Gastrocnemius medialis (tissue), 4 donors: ENCODE measurements at regions not wholly inside any gene's neighbourhood (a gene's known extent, or its start where the extent isn't known, plus 50 kb on each side); places are given as distances from the start of the nearest gene placed in this dataset.

ENCODE experiments used
- POLR2A ChIP-seq, 2 donors: fragments of 450-650 bp; IDR thresholded peaks; one replicate each; pipeline ENCODE4 v1.6.1; 2017; ENCODE audit warnings: antibody characterized with exemption in 2 of 2, mild to moderate bottlenecking in 2 of 2, moderate library complexity in 2 of 2
- TF ChIP-seq, protein P1 (sequence below), 5 experiments: fragments of 450-650 bp in 3 of 5; fragments of 200-600 bp in 2 of 5; sonication (generic) in 2 of 5; IDR thresholded peaks in 4 of 5; conservative IDR thresholded peaks in 1 of 5; 1 replicate in 4 of 5; 2 replicates in 1 of 5; pipeline ENCODE4 v1.5.1; 2016 to 2019; ENCODE audit warnings: antibody characterized with exemption in 5 of 5, mild to moderate bottlenecking in 3 of 5, moderate library complexity in 3 of 5

GRCh38 chr1:223460566-223461189 is 67.5 kb downstream of the CCDC185 start:
- no peak for TF ChIP-seq POLR2A (IDR thresholded peaks at IDR 0.05)
- TF ChIP-seq, protein P1, sequence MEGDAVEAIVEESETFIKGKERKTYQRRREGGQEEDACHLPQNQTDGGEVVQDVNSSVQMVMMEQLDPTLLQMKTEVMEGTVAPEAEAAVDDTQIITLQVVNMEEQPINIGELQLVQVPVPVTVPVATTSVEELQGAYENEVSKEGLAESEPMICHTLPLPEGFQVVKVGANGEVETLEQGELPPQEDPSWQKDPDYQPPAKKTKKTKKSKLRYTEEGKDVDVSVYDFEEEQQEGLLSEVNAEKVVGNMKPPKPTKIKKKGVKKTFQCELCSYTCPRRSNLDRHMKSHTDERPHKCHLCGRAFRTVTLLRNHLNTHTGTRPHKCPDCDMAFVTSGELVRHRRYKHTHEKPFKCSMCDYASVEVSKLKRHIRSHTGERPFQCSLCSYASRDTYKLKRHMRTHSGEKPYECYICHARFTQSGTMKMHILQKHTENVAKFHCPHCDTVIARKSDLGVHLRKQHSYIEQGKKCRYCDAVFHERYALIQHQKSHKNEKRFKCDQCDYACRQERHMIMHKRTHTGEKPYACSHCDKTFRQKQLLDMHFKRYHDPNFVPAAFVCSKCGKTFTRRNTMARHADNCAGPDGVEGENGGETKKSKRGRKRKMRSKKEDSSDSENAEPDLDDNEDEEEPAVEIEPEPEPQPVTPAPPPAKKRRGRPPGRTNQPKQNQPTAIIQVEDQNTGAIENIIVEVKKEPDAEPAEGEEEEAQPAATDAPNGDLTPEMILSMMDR (IDR thresholded peaks at IDR 0.05 in 4 of 5, conservative IDR thresholded peaks at IDR 0.05 in 1 of 5): no peak
